NCI-H2227 (cell line): ENCODE measurements at regions not wholly inside any gene's neighbourhood (a gene's known extent, or its start where the extent isn't known, plus 50 kb on each side); places are given as distances from the start of the nearest gene placed in this dataset.
"Not testable (repeated sequence)": the region's sequence is repeated elsewhere in the genome, so short reads cannot be mapped to it uniquely, and the experiment has no call there.

Experiments
- DNase-seq: peaks from one replicate; lab custom pipeline; 2025; ENCODE audit not compliant: unreplicated experiment; lab: John Stamatoyannopoulos, UW

- no peak for DNase-seq
Measured at GRCh38 chr1:182169203-182169602, 107.7 kb upstream of the ZNF648 start.

- DNase-seq = no peak
Measured at GRCh38 chr1:182166750-182167149, 105.2 kb upstream of the ZNF648 start.

GRCh38 chr1:182166321-182166720 lies 104.8 kb upstream of the ZNF648 start:
- DNase-seq = no peak

- DNase-seq = no peak
Measured at GRCh38 chr1:182164273-182164672, 102.8 kb upstream of the ZNF648 start.

GRCh38 chr1:182163821-182164223 lies 102.3 kb upstream of the ZNF648 start:
- DNase-seq = peak; percentile 45

GRCh38 chr1:182159443-182159842 lies 97.9 kb upstream of the ZNF648 start:
- no peak for DNase-seq

GRCh38 chr1:182157187-182157586 lies 95.7 kb upstream of the ZNF648 start:
- no peak for DNase-seq

- DNase-seq = not testable (repeated sequence)
Measured at GRCh38 chr1:182154425-182154824, 92.9 kb upstream of the ZNF648 start.

- DNase-seq = no peak
Measured at GRCh38 chr1:182149411-182149965, 88.0 kb upstream of the ZNF648 start.

GRCh38 chr1:182147951-182148350 lies 86.4 kb upstream of the ZNF648 start:
- DNase-seq = no peak

- no peak for DNase-seq
Measured at GRCh38 chr1:182147136-182147820, 85.8 kb upstream of the ZNF648 start.

- DNase-seq = no peak
Measured at GRCh38 chr1:182146286-182146685, 84.8 kb upstream of the ZNF648 start.

GRCh38 chr1:182145441-182145840 lies 83.9 kb upstream of the ZNF648 start:
- DNase-seq = no peak

GRCh38 chr1:182144646-182145030 lies 83.1 kb upstream of the ZNF648 start:
- no peak for DNase-seq

GRCh38 chr1:182143825-182144645 lies 82.5 kb upstream of the ZNF648 start:
- DNase-seq = no peak

GRCh38 chr1:182143154-182143657 lies 81.7 kb upstream of the ZNF648 start:
- DNase-seq = peak; percentile 93

GRCh38 chr1:182142621-182143020 lies 81.1 kb upstream of the ZNF648 start:
- no peak for DNase-seq

- DNase-seq = no peak
Measured at GRCh38 chr1:182141040-182141439, 79.5 kb upstream of the ZNF648 start.

- peak; percentile 23 for DNase-seq
Measured at GRCh38 chr1:182139496-182139895, 78.0 kb upstream of the ZNF648 start.

GRCh38 chr1:182137546-182137945 lies 76.0 kb upstream of the ZNF648 start:
- no peak for DNase-seq

GRCh38 chr1:182135946-182136345 lies 74.4 kb upstream of the ZNF648 start:
- no peak for DNase-seq

GRCh38 chr1:182134257-182134656 lies 72.7 kb upstream of the ZNF648 start:
- no peak for DNase-seq
